ENCODE measurements at regions not wholly inside any gene's neighbourhood (a gene's known extent, or its start where the extent isn't known, plus 50 kb on each side); places are given as distances from the start of the nearest gene placed in this dataset.

DNA sequence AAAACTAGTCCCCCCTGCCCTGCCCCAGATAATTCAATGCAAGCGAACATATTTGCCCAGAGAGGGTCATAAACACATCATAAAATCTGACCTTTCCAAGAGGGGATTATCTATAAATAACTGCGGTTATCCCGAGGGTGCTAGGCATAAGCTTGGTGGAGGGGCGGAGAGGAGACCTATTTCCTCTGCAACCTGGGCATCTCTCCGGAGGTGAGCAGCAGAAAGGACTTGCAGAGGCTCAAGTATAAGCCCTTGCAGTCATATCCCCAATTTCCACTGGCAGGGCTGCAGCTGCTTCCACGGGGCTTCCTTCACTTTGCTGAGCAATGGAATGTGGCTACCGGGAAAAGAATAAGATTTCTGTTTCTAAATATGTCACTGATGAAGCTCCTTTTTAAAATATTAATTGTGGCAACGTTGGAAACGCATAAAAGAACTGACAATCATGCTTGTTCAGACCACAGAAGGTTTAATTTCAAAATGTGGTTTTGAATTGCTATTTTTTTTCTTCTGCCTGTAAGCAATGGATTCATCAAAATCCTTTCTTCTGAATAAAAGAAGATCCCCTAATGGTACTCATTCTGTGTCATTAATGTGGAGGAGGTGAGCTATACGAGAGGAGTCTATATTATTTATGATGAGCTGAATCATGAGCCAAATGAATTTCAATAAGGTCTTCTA is 268.9 kb upstream of the ATP2B1 start:
- no peak for DNase-seq

DNA sequence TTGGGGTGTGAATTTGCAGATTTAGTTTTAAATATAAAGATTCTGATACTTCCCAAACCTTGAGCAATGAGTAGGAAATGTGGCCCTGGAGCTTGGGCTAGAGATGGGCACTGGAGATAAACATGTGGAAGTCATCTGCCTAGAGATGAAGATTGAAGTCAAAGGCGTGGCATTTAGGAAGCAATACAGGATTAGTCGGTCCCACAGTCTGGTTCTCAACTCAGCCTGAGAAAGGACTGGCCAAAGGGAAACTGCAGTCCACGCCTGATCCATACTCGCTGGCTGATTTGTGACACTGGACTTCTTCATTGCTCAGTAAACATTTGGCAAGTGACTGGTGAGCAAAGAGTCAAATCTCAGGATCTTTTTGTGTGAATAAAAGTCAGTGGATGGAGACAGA is 268.2 kb upstream of the ATP2B1 start:
- DNase-seq: no peak

- no peak for DNase-seq
Observed at GRCh38 chr12:89975574-89975973, 266.9 kb upstream of the ATP2B1 start.

- DNase-seq: no peak
Observed at GRCh38 chr12:89971880-89972279, 263.2 kb upstream of the ATP2B1 start.

GRCh38 chr12:89970722-89971121 is 262.1 kb upstream of the ATP2B1 start:
- DNase-seq: no peak

- no peak for DNase-seq
Observed at GRCh38 chr12:89969093-89969492, 260.5 kb upstream of the ATP2B1 start.

DNA sequence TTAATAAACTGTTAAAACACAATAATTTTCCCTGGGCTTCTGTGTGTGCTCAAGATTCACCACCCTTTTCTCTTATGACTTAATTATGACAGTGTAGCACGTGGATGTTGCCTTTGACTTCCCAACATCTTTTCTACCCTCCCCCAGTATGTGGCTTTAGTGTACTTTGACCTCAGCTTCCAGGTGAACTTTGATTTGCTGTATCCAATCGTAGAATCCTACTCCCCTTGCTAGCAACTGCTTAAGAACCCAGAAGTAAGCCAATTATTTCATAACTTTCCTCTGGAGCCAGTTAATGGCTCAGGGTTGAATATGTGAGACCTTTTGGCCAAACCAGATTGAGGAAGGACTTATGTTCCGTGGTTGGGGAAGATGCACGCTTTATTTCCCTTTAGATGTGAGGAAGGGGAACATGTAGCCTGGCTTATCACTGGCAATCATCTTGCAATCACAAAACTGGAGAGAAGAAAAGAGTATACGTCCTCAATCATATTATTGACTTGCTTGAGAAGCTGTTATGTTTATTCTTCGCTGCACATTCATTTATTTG is 259.6 kb upstream of the ATP2B1 start:
- no peak for DNase-seq

- DNase-seq: no peak
Observed at GRCh38 chr12:89966495-89967240, 258.0 kb upstream of the ATP2B1 start.

- DNase-seq: no peak
Observed at GRCh38 chr12:89965993-89966392, 257.4 kb upstream of the ATP2B1 start.

- DNase-seq: no peak
Observed at GRCh38 chr12:89962648-89963047, 254.0 kb upstream of the ATP2B1 start.

DNA sequence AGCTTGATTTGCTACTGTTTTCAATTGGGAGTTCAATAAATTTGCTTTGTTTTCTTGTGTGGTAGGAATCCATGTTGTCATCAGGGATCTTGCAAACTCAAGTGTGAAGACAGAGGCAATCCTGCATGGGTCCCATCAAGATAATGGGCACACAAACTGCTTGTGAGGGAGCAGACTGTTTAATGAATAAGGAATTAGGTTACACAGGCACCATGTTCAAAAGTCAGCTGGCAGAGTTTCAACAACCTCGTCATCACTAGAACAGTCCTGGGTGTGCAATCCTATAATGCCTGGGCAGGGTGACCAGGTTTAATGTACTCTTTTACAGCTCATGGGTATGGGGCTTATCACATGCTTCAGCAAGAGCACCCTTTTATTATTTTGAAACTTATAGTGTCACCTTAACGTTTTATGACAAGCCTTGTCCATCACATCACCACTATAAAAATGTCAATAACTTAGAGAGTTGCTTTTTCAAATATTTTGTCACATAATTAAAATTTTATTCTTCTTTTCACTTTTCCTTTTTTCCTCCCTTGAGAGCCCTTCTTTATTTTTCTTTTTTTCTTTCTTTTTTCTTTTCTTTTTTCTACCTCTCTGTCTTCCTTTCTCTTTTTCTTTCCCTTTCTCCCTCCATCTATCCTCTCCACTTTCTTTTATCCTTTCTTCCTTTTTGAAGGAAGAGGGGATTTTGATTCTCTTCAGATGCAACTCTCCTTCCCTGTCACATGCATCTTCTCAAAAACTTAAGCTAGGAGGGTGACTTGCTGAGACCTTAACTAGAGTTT is 252.2 kb upstream of the ATP2B1 start:
- no peak for DNase-seq

- DNase-seq: no peak
Observed at GRCh38 chr12:89960011-89960507, 251.4 kb upstream of the ATP2B1 start.

DNA sequence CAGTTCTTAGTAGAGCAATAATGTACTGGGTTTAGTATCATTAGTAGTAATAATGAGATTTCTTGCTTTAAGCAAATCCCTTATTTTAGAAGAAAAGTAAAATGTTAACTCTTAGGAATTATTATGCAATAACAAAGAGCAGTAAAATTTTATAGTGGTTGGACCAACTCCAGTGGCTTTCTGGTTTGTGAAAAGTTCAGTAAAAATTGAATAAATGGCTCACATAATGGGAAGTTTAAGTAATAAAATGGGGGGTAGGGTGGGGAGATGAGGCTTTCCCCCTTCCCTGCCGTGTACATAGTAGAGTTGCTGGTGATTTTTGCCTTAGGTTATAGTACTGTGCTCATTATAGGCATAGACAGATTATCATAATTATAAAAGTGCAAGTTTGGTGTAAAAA is 250.5 kb upstream of the ATP2B1 start:
- no peak for DNase-seq

DNA sequence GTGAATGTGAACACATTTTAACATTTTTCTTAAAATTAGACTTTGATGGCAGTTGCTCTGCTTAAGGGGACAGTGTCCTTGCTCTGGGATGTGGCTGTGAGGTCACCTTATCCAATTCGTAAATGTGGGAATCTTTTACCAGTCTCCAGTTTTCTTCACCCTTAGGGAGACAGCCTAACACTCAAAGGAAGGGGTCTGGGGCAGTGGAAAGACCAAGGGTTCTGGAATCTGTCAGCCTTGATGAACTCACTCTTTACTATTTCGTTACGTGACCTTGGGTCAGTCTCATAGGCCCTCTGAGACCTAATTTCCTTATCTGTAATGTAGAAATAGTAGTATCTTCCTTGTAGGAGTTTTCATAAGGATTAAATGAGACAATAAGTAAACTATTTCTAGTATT is 245.6 kb upstream of the ATP2B1 start:
- DNase-seq: no peak

GRCh38 chr12:89951694-89952060 is 243.0 kb upstream of the ATP2B1 start:
- no peak for DNase-seq

GRCh38 chr12:89951050-89951693 is 242.5 kb upstream of the ATP2B1 start:
- DNase-seq: no peak

DNA sequence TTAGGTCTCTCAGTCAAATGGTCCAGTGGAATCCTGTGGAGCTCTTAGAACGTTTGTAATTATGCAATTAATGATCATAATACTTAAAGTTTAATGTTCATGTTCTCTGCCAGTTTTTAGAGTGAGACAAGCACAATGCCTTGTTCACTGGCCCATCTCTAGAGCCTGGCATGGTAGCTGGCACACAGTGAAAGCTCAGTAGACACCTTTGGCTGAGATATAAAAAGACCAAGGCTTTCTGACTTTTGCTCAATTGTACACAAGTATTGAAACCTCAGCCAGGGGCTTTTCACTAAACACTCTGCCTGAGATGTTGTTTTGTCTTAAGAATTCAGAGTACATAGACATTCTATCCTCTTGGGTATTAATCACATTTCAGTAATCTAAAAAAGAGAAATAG is 241.8 kb upstream of the ATP2B1 start:
- DNase-seq: no peak

DNA sequence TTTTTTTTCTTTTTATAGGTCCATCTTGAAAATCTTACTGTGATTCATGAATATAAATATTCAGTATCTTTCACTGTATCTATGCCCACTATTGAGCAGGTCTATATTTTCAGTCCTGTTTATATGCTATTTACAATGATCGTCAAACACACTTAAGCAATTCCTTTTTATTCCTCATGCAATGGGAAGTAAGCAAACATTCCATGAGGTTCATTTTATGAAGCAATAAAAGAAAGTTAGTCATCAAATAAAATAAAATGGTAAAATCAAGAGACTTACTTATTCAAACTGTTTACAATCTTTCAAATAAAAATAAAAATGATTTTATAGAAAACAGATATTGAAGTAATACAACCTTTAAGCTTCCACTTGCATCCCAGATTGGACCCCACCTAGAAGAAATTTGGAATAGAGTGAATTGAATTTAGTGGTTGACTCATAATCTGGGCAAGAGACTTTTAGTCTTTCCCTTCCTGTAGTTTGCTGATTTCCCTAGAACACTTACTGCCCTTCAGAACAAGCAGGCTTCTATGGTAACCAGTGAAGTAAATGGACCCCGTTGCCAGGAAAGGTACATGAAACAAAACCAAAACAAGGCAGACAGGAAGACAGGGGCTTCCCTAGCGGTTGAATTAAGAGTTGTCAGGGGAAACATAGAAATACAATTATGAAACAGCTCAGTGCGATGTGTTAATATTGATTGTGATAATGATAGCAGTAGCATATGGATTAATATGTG is 241.0 kb upstream of the ATP2B1 start:
- DNase-seq: peak; percentile 45

DNA sequence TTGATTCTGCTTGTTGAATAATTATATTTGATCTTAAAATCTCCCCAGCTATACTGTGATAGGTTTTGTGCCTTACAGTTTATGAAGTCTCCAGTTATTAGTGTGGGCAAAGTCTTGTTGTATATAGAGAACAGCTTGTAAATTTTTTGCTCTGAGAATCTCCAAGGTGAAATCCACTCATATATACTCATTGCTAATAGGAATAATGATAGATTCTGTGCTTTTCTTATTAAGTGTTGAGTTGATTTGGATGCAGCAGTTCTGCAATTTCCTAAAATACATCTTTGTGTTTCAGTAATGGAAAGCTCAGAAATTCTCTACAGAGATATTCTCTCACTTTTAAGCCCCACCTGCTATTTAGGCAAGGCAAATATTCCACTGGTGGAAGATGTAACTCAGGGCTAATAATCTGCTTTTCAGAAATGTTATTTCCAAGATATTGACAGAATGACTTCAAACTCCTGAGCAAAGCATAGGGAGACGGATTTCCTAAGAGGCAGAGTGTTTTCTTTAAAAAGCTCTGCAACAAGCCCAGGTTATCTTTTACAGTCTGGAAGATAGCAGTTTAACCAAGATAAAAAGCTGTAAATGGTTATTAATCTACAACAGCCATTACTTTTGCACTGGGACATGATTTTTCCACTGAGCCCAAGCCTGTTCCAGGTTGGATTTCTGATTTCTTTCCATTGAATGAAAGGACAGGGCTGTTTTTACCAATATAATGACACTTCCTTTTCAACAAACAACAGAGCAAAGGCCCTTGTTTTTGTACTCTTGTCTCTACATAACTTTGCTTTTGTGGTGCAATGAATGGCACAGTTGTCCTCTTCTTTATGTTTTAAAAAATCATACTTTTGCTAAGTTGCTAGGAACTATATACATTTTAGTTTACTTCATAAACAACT is 239.9 kb upstream of the ATP2B1 start:
- no peak for DNase-seq

DNA sequence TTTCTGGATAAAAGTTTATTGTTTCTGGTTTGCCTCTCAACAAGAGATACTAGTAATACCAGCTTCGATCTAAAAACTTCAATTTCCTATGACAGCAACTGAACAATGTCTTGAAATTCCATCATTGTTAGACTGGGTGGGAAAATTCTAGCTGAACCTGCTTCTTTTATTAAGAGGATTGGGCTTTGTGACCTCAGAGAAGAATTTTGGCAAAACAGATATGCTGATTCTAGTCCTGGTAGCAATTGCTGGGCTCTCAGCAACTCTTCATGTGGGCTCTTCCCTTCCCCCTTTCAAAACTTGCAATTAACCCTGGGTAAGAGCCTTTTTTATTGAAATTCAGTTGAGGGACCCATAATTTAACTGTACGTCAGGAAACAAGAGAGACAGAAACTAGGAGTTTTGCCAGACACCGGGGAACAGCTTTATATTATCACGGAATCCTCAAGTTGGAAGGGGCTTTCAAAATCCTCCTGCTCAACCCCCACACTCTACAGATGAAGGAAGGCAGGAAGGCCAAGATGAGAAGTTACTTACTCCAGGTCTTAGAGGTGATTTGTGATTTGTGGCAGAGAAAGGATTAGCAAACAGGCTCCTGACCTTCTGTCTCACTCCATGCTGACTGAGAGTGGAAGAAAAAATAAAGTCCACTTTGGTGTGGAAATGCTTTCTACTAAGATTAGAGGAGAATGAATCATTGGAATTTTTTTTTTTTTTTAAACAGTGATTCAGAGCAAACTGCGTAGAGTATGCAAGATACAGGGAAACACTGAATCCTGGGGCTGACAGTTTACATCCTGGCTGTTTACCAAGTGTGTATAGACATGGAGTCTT is 239.0 kb upstream of the ATP2B1 start:
- no peak for DNase-seq
